Neuronal stem cell (in vitro differentiated cells): ENCODE measurements at regions not wholly inside any gene's neighbourhood (a gene's known extent, or its start where the extent isn't known, plus 50 kb on each side); places are given as distances from the start of the nearest gene placed in this dataset.

ENCODE experiments used
- DNase-seq: peaks from one replicate; pipeline ENCODE4 v3.0.0-alpha.2; 2013; ENCODE audit warnings: low spot score
- H2AFZ ChIP-seq: one replicate; pipeline ENCODE4 v1.6.1; 2013; ENCODE audit warnings: mild to moderate bottlenecking, low read length, inconsistent platforms
- H2AK5ac ChIP-seq: 2 replicates; pipeline ENCODE4 v1.6.1; 2013; ENCODE audit warnings: low read depth, mild to moderate bottlenecking, inconsistent platforms, low read length, moderate library complexity, mixed read lengths
- H2BK120ac ChIP-seq: 2 replicates; pipeline ENCODE4 v1.6.1; 2013; ENCODE audit warnings: low read depth, mild to moderate bottlenecking, inconsistent platforms, low read length, moderate library complexity, mixed read lengths
- H2BK12ac ChIP-seq: one replicate; pipeline ENCODE4 v1.6.1; 2013; ENCODE audit warnings: low read length, inconsistent platforms
- H2BK15ac ChIP-seq: 2 replicates; pipeline ENCODE4 v1.6.1; 2013; ENCODE audit warnings: mild to moderate bottlenecking, low read length, inconsistent platforms, mixed read lengths
- H2BK5ac ChIP-seq: one replicate; pipeline ENCODE4 v1.6.1; 2013; ENCODE audit warnings: inconsistent platforms, mild to moderate bottlenecking, low read length, moderate library complexity
- H3K14ac ChIP-seq: one replicate; pipeline ENCODE4 v1.6.1; 2013; ENCODE audit warnings: low read length, inconsistent platforms
- H3K18ac ChIP-seq: 2 replicates; pipeline ENCODE4 v1.6.1; 2013; ENCODE audit warnings: low read length, inconsistent platforms
- H3K23ac ChIP-seq: 2 replicates; pipeline ENCODE4 v1.6.1; 2013; ENCODE audit warnings: low read depth, mild to moderate bottlenecking, mixed read lengths, low read length, inconsistent platforms; ENCODE audit not compliant: poor library complexity
- H3K27ac ChIP-seq: replicated peaks from 3 replicates; pipeline ENCODE4 v1.5.1; 2013; ENCODE audit warnings: low read length, inconsistent platforms
- H3K27me3 ChIP-seq, 3 experiments: 2 replicates each; pipeline ENCODE4 v1.6.1; 2013; ENCODE audit warnings: low read length in 3 of 3, mild to moderate bottlenecking in 2 of 3, inconsistent platforms in 1 of 3, low read depth in 1 of 3, mixed read lengths in 1 of 3, moderate library complexity in 1 of 3; ENCODE audit not compliant: control insufficient read depth in 3 of 3, insufficient read depth in 3 of 3
- H3K36me3 ChIP-seq, 2 donors: replicated peaks in 1 of 2; 2 replicates each; pipeline ENCODE4 v1.6.1; 2013; ENCODE audit warnings: low read length in 2 of 2; ENCODE audit not compliant: control insufficient read depth in 2 of 2, insufficient read depth in 2 of 2
- H3K4ac ChIP-seq: 2 replicates; pipeline ENCODE4 v1.6.1; 2013; ENCODE audit warnings: inconsistent platforms, mild to moderate bottlenecking, low read length, moderate library complexity
- H3K4me1 ChIP-seq, 2 donors: 1 replicate in 1 of 2; 2 replicates in 1 of 2; pipeline ENCODE4 v1.6.1; 2013; ENCODE audit warnings: low read length in 2 of 2, low read depth in 1 of 2; ENCODE audit not compliant: control insufficient read depth in 2 of 2, insufficient read depth in 1 of 2
- H3K4me2 ChIP-seq: one replicate; pipeline ENCODE4 v1.6.1; 2013; ENCODE audit warnings: mild to moderate bottlenecking, low read length, inconsistent platforms; ENCODE audit not compliant: insufficient read depth, poor library complexity, severe bottlenecking
- H3K4me3 ChIP-seq, 2 donors: 2 replicates each; pipeline ENCODE4 v1.5.1; 2013; ENCODE audit warnings: low read length in 2 of 2, mild to moderate bottlenecking in 2 of 2, inconsistent platforms in 1 of 2, moderate library complexity in 1 of 2
- H3K79me1 ChIP-seq: one replicate; pipeline ENCODE4 v1.6.1; 2013; ENCODE audit warnings: low read depth, mild to moderate bottlenecking, inconsistent platforms, low read length, moderate library complexity
- H3K9ac ChIP-seq: one replicate; pipeline ENCODE4 v1.6.1; 2013; ENCODE audit warnings: mild to moderate bottlenecking, low read depth, low read length, inconsistent platforms; ENCODE audit not compliant: poor library complexity
- H3K9me3 ChIP-seq, 2 donors: replicated peaks in 1 of 2; 2 replicates each; pipeline versions ENCODE3 to v1.6.1; 2013; ENCODE audit warnings: low read length in 2 of 2, mild to moderate bottlenecking in 2 of 2, inconsistent platforms in 1 of 2, low read depth in 1 of 2, mixed read lengths in 1 of 2, moderate library complexity in 1 of 2; ENCODE audit not compliant: control insufficient read depth in 2 of 2, insufficient read depth in 1 of 2
- H4K8ac ChIP-seq: one replicate; pipeline ENCODE4 v1.6.1; 2013; ENCODE audit warnings: low read depth, mild to moderate bottlenecking, inconsistent platforms, low read length, moderate library complexity
- H4K91ac ChIP-seq: one replicate; pipeline ENCODE4 v1.6.1; 2013; ENCODE audit warnings: low read length, low read depth, mild to moderate bottlenecking, inconsistent platforms; ENCODE audit not compliant: poor library complexity
- WGBS, 2 donors: extraction: QIAGEN DNeasy Blood & Tissue Kit; methylation state at CpG; one replicate each; pipeline ENCODE4 v1.1.7; 2013; ENCODE audit warnings: missing lambda C conversion rate in 2 of 2, mixed read lengths in 1 of 2; ENCODE audit not compliant: insufficient read length in 2 of 2, insufficient replicate concordance in 1 of 2; ENCODE audit errors: extremely low coverage in 2 of 2; 5-methylcytosine and 5-hydroxymethylcytosine counted together

GRCh38 chr1:81471255-81471654 lies 329.5 kb upstream of the ADGRL2 start:
- DNase-seq = no peak
- no peaks in the 10 kb centered on the region for H3K79me1 ChIP-seq
- H3K27ac ChIP-seq = no peak overlapping the region
- H4K8ac ChIP-seq = no peak overlapping the region
- no peak overlapping the region for H2BK120ac ChIP-seq
- H4K91ac ChIP-seq = no peak overlapping the region
- no peak overlapping the region for H2BK12ac ChIP-seq
- H2AK5ac ChIP-seq = no peak overlapping the region
- H3K4ac ChIP-seq = no peak overlapping the region
- no peak overlapping the region for H3K23ac ChIP-seq
- no peaks in the 10 kb centered on the region for H3K27me3 ChIP-seq
- H2BK5ac ChIP-seq = no peak overlapping the region
- H3K9ac ChIP-seq = no peak overlapping the region
- H3K4me1 ChIP-seq = peaks cover 6 to 53% of the 10 kb centered on the region in 2 donors
- H2BK15ac ChIP-seq = no peak overlapping the region
- no peak overlapping the region for H3K14ac ChIP-seq
- no peak overlapping the region for H3K4me2 ChIP-seq
- H3K9me3 ChIP-seq = no peaks in the 10 kb centered on the region
- H2AFZ ChIP-seq = no peak overlapping the region
- no peak overlapping the region for H3K4me3 ChIP-seq
- WGBS, 2 donors = no CpG with 5 or more reads among the region's 2 CpGs
- no peaks in the 10 kb centered on the region for H3K36me3 ChIP-seq
- no peak overlapping the region for H3K18ac ChIP-seq

- no peak for DNase-seq
Observed at GRCh38 chr1:81470275-81470674, 330.5 kb upstream of the ADGRL2 start.

DNA sequence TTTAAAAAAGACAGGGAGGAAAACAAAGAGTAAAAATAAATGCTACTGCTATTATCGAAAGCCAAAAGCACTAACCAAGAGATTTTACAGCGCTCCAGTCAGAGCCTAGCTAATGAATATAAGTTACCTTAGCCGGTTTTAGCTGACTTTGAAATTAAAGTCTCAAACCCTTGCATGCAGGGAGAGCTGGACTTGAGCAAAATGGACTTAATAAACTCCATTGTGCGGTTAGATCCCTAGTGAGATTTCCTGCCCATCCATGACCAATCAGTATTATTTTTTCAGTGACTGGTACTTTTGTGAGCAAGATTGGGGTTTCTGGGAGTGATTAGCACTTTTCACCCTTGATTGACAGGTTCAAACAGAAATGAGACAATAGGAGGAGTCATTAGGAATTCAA lies 333.4 kb upstream of the ADGRL2 start:
- Histone ChIP-seq H2AFZ (no peak overlapping the region), H3K23ac (no peak overlapping the region), H3K18ac (no peak overlapping the region), H3K4me1 (peaks cover 11 to 82% of the 10 kb centered on the region in 2 donors), H2BK15ac (no peak overlapping the region), H3K27ac (peak overlapping the region; percentile 69), H3K79me1 (no peaks in the 10 kb centered on the region), H4K8ac (no peak overlapping the region), H3K9ac (no peak overlapping the region), H3K14ac (no peak overlapping the region), H3K36me3 (no peaks in the 10 kb centered on the region), H4K91ac (no peak overlapping the region), H3K4ac (no peak overlapping the region), H2AK5ac (no peak overlapping the region), H3K9me3 (no peaks in the 10 kb centered on the region), H2BK5ac (no peak overlapping the region), H2BK12ac (no peak overlapping the region), H3K27me3 (no peaks in the 10 kb centered on the region), H2BK120ac (no peak overlapping the region), H3K4me2 (no peak overlapping the region), H3K4me3 (no peak overlapping the region)
- peak; percentile 44 for DNase-seq
- WGBS, 2 donors = no CpG with 5 or more reads among the region's 4 CpGs

More at GRCh38 chr1:81470275-81470674, 330.5 kb upstream of the ADGRL2 start:
- no CpG with 5 or more reads among the region's 3 CpGs for WGBS, 2 donors
- Histone ChIP-seq H2BK12ac (no peak overlapping the region), H3K4me3 (no peak overlapping the region), H4K91ac (no peak overlapping the region), H2AK5ac (no peak overlapping the region), H3K36me3 (no peaks in the 10 kb centered on the region), H3K14ac (no peak overlapping the region), H3K4me2 (no peak overlapping the region), H3K4me1 (peaks cover 8 to 63% of the 10 kb centered on the region in 2 donors), H3K9me3 (no peaks in the 10 kb centered on the region), H2BK5ac (no peak overlapping the region), H2BK120ac (no peak overlapping the region), H3K27me3 (no peaks in the 10 kb centered on the region), H2BK15ac (no peak overlapping the region), H3K18ac (no peak overlapping the region), H3K79me1 (no peaks in the 10 kb centered on the region), H3K23ac (no peak overlapping the region), H2AFZ (peak overlapping the region; percentile 5), H3K9ac (no peak overlapping the region), H4K8ac (no peak overlapping the region), H3K27ac (no peak overlapping the region), H3K4ac (no peak overlapping the region)

GRCh38 chr1:81466961-81467360 lies 333.8 kb upstream of the ADGRL2 start:
- Histone ChIP-seq H2BK12ac (no peak overlapping the region), H2BK120ac (no peak overlapping the region), H3K4me1 (peaks cover 11 to 82% of the 10 kb centered on the region in 2 donors), H3K23ac (no peak overlapping the region), H4K8ac (no peak overlapping the region), H3K14ac (no peak overlapping the region), H2AK5ac (no peak overlapping the region), H3K4me2 (no peak overlapping the region), H3K4ac (no peak overlapping the region), H3K9ac (no peak overlapping the region), H3K79me1 (no peaks in the 10 kb centered on the region), H3K27me3 (no peaks in the 10 kb centered on the region), H2BK5ac (no peak overlapping the region), H3K4me3 (no peak overlapping the region), H2AFZ (no peak overlapping the region), H3K9me3 (no peaks in the 10 kb centered on the region), H4K91ac (no peak overlapping the region), H3K27ac (peak overlapping the region; percentile 69), H3K18ac (no peak overlapping the region), H2BK15ac (no peak overlapping the region), H3K36me3 (no peaks in the 10 kb centered on the region)
- DNase-seq = no peak
- no CpG with 5 or more reads among the region's 4 CpGs for WGBS, 2 donors
